ENCODE measurements at regions not wholly inside any gene's neighbourhood (a gene's known extent, or its start where the extent isn't known, plus 50 kb on each side); places are given as distances from the start of the nearest gene placed in this dataset.

DNA sequence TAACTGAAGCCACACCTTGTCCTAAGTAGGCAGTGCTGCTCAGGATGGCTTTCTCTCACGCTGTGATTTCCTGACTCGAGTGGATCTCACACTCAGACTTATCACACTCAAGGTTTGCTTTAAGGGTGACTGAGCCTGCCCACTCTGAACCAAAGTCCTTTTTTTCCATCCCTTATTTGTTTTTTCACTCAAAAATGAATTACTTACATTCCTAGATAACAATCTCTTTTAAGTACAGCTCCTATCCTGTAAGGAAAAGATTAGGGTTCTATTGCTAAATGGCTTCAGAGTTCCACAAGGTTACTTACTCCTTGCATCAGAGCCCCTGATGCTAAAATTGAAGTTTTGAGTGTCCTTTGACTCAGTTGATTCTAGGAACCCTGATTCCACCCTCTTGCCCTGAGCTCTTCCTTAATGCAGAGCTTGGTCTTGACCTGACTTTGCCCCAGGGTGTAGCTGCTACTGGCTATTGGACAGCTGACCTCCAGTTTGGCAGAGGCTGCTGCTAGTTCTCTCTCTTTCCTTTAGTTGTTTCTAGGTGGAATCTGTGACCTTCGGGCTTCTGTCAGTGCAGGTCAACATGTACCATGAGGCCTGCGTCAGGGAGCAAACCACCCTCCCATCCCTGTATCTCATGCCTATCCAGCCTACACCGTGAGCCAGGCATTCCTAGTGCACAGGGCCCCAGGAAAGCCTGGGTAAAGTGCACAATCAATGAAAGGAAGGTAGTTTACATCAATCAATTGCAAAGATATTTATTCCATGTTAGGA, 80.1 kb upstream of the CD55 start:
- Histone ChIP-seq H3K27me3 (ENCODE audit: control insufficient read depth in 3 of 3, insufficient read depth in 3 of 3, low read length in 3 of 3) (no peaks in the 10 kb centered on the region), H3K9ac (ENCODE audit: low read depth in 1 of 3, low read length in 3 of 3) (no peak overlapping the region), H3K9me3 (ENCODE audit: control insufficient read depth in 3 of 3, low read length in 3 of 3) (no peaks in the 10 kb centered on the region), H3K4me1 (ENCODE audit: control insufficient read depth in 3 of 3, insufficient read depth in 3 of 3, low read length in 3 of 3) (peaks cover 0 to 3% (median 0%) of the 10 kb centered on the region in 3 donors), H3K4me3 (ENCODE audit: low read length in 3 of 3) (no peak overlapping the region), H3K27ac (ENCODE audit: low read depth, low read length) (no peak overlapping the region), H3K36me3 (ENCODE audit: control insufficient read depth in 3 of 3, insufficient read depth in 3 of 3, low read length in 3 of 3) (no peaks in the 10 kb centered on the region)

DNA sequence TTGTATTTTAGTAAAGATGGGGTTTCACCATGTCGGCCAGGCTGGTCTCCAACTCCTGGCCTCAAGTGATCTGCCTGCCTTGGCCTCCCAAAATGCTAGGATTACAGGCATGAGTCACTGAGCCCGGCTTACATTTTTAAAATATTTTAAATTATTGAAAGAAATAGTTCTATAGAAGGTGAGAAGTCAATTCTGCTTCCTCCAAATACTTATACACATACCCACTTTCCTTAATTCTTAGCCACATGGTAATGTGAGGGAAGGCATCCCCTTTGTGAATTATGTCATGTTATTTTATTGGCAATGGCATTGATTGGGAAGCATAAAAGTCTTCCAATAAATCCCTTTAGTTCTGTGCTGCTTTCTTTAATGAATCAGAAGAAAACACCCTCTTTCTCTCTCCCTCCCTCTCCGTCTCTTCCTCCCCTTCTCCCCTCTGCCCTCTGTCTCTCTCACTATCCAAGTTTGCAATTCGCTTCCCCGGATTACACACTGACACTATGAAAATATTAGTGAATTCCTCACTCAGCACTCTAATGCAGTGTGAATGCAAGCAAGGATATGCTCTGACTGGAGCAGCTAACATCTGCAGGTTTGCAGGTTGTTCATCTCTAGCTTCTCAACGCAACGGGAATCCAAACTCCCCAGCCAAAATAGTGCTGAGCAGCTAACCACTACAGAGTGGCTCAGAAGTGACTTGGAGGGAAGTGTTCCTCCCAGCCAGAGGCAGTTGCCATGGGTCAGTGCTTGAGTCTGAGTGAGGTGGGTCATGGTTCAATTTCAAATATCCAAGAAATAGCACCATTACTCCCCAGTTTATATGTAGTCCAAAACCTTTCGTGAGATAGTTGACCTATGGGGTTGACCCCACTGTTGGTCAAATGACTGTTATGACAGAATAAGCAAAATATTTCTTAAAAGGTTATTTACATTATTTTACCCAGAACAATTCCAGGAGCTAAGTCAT, 77.8 kb upstream of the CD55 start:
- peaks cover 0 to 3% (median 0%) of the 10 kb centered on the region in 3 donors for H3K4me1 ChIP-seq (ENCODE audit: control insufficient read depth in 3 of 3, insufficient read depth in 3 of 3, low read length in 3 of 3)
- no peak overlapping the region for H3K4me3 ChIP-seq (ENCODE audit: low read length in 3 of 3)
- H3K36me3 ChIP-seq (ENCODE audit: control insufficient read depth in 3 of 3, insufficient read depth in 3 of 3, low read length in 3 of 3) = no peaks in the 10 kb centered on the region
- H3K27ac ChIP-seq (ENCODE audit: low read depth, low read length) = no peak overlapping the region
- H3K27me3 ChIP-seq (ENCODE audit: control insufficient read depth in 3 of 3, insufficient read depth in 3 of 3, low read length in 3 of 3) = no peaks in the 10 kb centered on the region
- no peaks in the 10 kb centered on the region for H3K9me3 ChIP-seq (ENCODE audit: control insufficient read depth in 3 of 3, low read length in 3 of 3)
- H3K9ac ChIP-seq (ENCODE audit: low read depth in 1 of 3, low read length in 3 of 3) = no peak overlapping the region

DNA sequence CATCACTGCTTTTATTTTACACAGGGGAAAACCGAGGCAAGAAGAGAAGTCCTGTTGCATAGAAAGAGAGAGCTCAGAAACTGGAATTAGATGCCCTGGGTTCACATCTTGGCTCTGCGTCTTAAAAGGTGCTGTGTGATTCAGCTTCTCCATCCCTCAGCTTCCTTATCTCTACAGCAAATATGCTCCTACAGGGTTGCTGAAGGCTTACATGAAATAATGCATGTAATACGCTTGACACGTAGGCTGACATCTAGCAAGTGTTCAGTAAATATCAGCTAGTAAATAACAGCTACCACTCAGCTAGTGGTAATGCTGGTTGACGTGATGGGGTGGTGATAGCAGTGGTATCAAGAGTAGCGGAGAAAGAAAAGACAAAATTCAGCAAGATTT, 77.1 kb upstream of the CD55 start:
- Histone ChIP-seq H3K27me3 (ENCODE audit: control insufficient read depth in 3 of 3, insufficient read depth in 3 of 3, low read length in 3 of 3) (no peaks in the 10 kb centered on the region), H3K4me3 (ENCODE audit: low read length in 3 of 3) (no peak overlapping the region), H3K27ac (ENCODE audit: low read depth, low read length) (no peak overlapping the region), H3K4me1 (ENCODE audit: control insufficient read depth in 3 of 3, insufficient read depth in 3 of 3, low read length in 3 of 3) (peaks cover 0 to 3% (median 0%) of the 10 kb centered on the region in 3 donors), H3K9me3 (ENCODE audit: control insufficient read depth in 3 of 3, low read length in 3 of 3) (no peaks in the 10 kb centered on the region), H3K36me3 (ENCODE audit: control insufficient read depth in 3 of 3, insufficient read depth in 3 of 3, low read length in 3 of 3) (no peaks in the 10 kb centered on the region), H3K9ac (ENCODE audit: low read depth in 1 of 3, low read length in 3 of 3) (no peak overlapping the region)

DNA sequence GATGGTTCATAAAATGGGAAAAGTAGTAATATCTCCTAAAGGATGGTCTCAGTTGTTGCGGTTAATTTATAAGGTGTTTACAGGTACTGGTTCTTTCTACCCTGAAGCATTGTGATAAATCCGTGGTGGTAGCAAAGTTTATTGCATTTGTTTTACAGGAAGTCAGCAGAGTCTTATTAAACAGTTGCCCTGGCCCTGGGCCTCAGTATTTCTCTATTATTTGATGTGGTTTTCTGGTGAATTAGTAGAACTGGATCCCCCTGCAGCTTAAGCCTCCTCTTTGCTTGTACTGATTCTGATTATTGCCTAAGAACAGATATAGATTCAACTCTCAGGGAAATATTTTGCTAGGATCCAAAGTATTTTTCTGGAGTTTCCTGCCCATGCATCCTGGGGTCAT, 76.4 kb upstream of the CD55 start:
- Histone ChIP-seq H3K27ac (ENCODE audit: low read depth, low read length) (no peak overlapping the region), H3K9ac (ENCODE audit: low read depth in 1 of 3, low read length in 3 of 3) (no peak overlapping the region), H3K9me3 (ENCODE audit: control insufficient read depth in 3 of 3, low read length in 3 of 3) (no peaks in the 10 kb centered on the region), H3K27me3 (ENCODE audit: control insufficient read depth in 3 of 3, insufficient read depth in 3 of 3, low read length in 3 of 3) (no peaks in the 10 kb centered on the region), H3K36me3 (ENCODE audit: control insufficient read depth in 3 of 3, insufficient read depth in 3 of 3, low read length in 3 of 3) (no peaks in the 10 kb centered on the region), H3K4me1 (ENCODE audit: control insufficient read depth in 3 of 3, insufficient read depth in 3 of 3, low read length in 3 of 3) (peaks cover 0 to 3% (median 0%) of the 10 kb centered on the region in 3 donors), H3K4me3 (ENCODE audit: low read length in 3 of 3) (no peak overlapping the region)

DNA sequence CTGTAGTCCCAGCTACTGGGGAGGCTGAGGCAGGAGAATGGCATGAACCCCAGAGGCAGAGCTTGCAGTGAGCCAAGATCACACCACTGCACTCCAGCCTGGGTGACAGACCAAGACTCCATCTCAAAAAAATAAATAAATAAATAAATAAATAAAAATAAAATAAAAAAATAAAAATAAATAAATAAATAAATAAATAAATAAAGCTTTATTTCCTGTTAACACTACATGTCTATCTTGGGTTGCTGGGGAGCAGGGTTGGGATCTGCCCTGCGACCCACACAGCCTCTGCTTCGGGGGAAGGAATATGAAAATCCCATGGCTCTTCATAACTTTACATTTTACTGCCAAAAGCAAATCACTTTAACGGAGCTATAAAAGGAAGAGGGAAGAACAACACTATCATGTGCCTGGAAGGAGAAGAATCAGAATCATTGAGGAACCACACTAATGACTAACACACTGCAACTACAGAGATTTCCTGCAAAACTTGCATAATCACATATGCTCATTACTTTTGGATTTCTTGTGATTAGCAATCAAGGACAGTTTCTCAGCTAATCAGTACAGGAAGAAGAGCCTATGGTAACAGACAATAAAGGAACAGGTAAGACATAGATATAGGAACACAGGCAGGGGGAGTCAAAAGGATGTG, 72.8 kb upstream of the CD55 start:
- H3K36me3 ChIP-seq (ENCODE audit: control insufficient read depth in 3 of 3, insufficient read depth in 3 of 3, low read length in 3 of 3) = no peaks in the 10 kb centered on the region
- no peaks in the 10 kb centered on the region for H3K9me3 ChIP-seq (ENCODE audit: control insufficient read depth in 3 of 3, low read length in 3 of 3)
- no peaks in the 10 kb centered on the region for H3K4me1 ChIP-seq (ENCODE audit: control insufficient read depth in 3 of 3, insufficient read depth in 3 of 3, low read length in 3 of 3)
- no peak overlapping the region for H3K4me3 ChIP-seq (ENCODE audit: low read length in 3 of 3)
- H3K27me3 ChIP-seq (ENCODE audit: control insufficient read depth in 3 of 3, insufficient read depth in 3 of 3, low read length in 3 of 3) = no peaks in the 10 kb centered on the region
- H3K27ac ChIP-seq (ENCODE audit: low read depth, low read length) = no peak overlapping the region
- no peak overlapping the region for H3K9ac ChIP-seq (ENCODE audit: low read depth in 1 of 3, low read length in 3 of 3)

DNA sequence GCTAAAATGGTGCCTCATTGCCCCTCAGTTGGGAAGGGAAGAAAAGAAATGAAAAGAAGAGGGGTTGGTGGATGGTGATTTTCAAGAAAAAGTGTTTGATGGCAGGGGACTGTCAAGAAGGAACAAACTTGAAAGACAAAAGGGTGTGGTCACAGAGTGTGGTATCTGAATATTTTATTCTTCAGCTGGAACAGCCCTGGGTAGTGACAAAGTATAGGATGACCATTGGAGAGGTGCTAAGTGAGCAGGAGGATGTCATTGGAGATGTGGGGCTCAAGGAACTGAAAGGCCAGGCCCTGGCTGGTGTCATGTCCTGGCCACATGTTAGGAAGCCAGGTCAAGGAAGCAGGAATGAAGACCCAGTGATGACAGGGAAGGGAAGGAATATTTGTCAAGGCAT, 71.0 kb upstream of the CD55 start:
- Histone ChIP-seq H3K36me3 (ENCODE audit: control insufficient read depth in 3 of 3, insufficient read depth in 3 of 3, low read length in 3 of 3) (no peaks in the 10 kb centered on the region), H3K9me3 (ENCODE audit: control insufficient read depth in 3 of 3, low read length in 3 of 3) (no peaks in the 10 kb centered on the region), H3K4me3 (ENCODE audit: low read length in 3 of 3) (no peak overlapping the region), H3K9ac (ENCODE audit: low read depth in 1 of 3, low read length in 3 of 3) (no peak overlapping the region), H3K4me1 (ENCODE audit: control insufficient read depth in 3 of 3, insufficient read depth in 3 of 3, low read length in 3 of 3) (no peaks in the 10 kb centered on the region), H3K27ac (ENCODE audit: low read depth, low read length) (no peak overlapping the region), H3K27me3 (ENCODE audit: control insufficient read depth in 3 of 3, insufficient read depth in 3 of 3, low read length in 3 of 3) (no peaks in the 10 kb centered on the region)

DNA sequence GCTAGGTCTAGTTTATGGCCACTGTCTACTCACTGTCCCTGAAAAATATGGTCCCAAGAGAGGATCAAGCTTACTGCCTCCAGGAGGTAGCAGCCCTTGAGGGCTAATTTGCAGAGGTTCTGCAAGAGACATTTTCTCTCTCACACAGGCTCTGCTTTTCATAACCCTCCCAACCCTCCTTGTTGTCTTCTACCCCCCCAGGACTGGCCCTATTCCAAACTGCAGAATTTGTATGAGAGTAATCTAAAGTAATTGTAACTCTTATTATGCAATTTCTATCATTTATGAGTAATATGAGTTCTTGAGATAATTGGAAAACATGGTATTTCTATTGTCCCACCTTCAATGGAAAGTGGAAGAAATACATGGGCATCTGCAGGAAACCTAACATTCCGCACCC, 70.4 kb upstream of the CD55 start:
- H3K36me3 ChIP-seq (ENCODE audit: control insufficient read depth in 3 of 3, insufficient read depth in 3 of 3, low read length in 3 of 3) = no peaks in the 10 kb centered on the region

DNA sequence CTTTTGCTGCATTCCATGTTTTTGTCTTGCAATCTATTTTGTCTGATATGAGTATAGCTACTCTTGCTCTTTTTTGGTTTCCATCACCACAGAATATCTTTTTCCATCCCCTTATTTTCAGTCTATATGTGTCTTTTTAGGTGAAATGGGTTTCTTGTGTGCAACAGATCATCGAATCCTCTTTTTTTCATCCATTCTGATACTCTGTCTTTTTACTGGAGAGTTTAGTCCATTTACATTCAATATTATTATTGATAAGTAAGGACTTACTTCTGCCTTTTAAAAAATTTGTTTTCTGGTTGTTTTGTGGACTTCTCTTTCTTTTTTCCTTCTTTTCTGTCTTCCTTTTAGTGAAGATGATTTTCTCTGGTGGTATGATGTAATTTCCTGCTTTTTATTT, 64.6 kb upstream of the CD55 start:
- Histone ChIP-seq H3K27ac (ENCODE audit: low read depth, low read length) (no peak overlapping the region), H3K4me1 (ENCODE audit: control insufficient read depth in 3 of 3, insufficient read depth in 3 of 3, low read length in 3 of 3) (no peaks in the 10 kb centered on the region), H3K4me3 (ENCODE audit: low read length in 3 of 3) (no peak overlapping the region), H3K27me3 (ENCODE audit: control insufficient read depth in 3 of 3, insufficient read depth in 3 of 3, low read length in 3 of 3) (no peaks in the 10 kb centered on the region), H3K36me3 (ENCODE audit: control insufficient read depth in 3 of 3, insufficient read depth in 3 of 3, low read length in 3 of 3) (no peaks in the 10 kb centered on the region), H3K9me3 (ENCODE audit: control insufficient read depth in 3 of 3, low read length in 3 of 3) (no peaks in the 10 kb centered on the region), H3K9ac (ENCODE audit: low read depth in 1 of 3, low read length in 3 of 3) (no peak overlapping the region)

More for the DNA sequence above, 70.4 kb upstream of the CD55 start:
- no peak overlapping the region for H3K27ac ChIP-seq (ENCODE audit: low read depth, low read length)
- no peaks in the 10 kb centered on the region for H3K4me1 ChIP-seq (ENCODE audit: control insufficient read depth in 3 of 3, insufficient read depth in 3 of 3, low read length in 3 of 3)
- no peaks in the 10 kb centered on the region for H3K27me3 ChIP-seq (ENCODE audit: control insufficient read depth in 3 of 3, insufficient read depth in 3 of 3, low read length in 3 of 3)
- no peaks in the 10 kb centered on the region for H3K9me3 ChIP-seq (ENCODE audit: control insufficient read depth in 3 of 3, low read length in 3 of 3)
- no peak overlapping the region for H3K9ac ChIP-seq (ENCODE audit: low read depth in 1 of 3, low read length in 3 of 3)
- H3K4me3 ChIP-seq (ENCODE audit: low read length in 3 of 3) = no peak overlapping the region

DNA sequence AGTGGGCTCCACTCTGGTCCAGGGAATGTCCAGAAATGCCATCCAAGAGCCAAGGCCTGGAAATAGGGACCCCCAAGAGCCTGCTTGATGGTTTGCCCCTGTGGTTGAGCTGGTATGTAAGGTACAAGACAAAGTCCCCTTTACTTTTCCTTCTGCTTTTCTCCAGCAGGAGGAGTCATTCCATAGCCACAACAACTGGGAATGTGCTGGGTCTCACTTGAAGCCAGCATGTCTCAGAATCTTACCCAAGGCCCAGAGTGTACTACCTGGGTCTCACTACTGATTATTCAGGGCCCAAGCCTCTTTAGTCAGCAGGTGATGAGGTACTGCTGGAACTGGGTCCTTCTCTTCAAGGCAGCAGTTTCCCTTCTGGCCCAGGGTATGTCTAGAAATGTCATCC, 62.1 kb upstream of the CD55 start:
- H3K4me1 ChIP-seq (ENCODE audit: control insufficient read depth in 3 of 3, insufficient read depth in 3 of 3, low read length in 3 of 3) = no peaks in the 10 kb centered on the region
- H3K27ac ChIP-seq (ENCODE audit: low read depth, low read length) = no peak overlapping the region
- H3K27me3 ChIP-seq (ENCODE audit: control insufficient read depth in 3 of 3, insufficient read depth in 3 of 3, low read length in 3 of 3) = no peaks in the 10 kb centered on the region
- H3K9me3 ChIP-seq (ENCODE audit: control insufficient read depth in 3 of 3, low read length in 3 of 3) = no peaks in the 10 kb centered on the region
- no peak overlapping the region for H3K9ac ChIP-seq (ENCODE audit: low read depth in 1 of 3, low read length in 3 of 3)
- no peaks in the 10 kb centered on the region for H3K36me3 ChIP-seq (ENCODE audit: control insufficient read depth in 3 of 3, insufficient read depth in 3 of 3, low read length in 3 of 3)
- no peak overlapping the region for H3K4me3 ChIP-seq (ENCODE audit: low read length in 3 of 3)

DNA sequence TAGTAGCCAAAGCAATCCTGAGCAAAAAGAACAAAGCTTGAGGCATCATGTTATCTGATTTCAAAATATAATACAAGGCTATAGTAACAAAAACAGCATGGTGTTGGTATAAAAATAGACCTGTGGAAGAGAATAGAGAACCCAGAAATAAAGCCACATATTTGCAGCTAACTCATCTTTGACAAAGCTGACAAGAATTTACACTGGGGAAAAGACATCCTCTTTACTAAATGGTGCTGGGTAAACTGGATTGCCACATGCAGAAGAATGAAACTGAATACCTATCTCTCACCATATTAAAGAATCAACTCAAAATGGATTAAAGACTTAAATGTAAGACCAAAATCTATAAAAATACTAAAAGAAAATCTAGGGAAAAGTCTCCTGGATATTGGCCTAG, 59.5 kb upstream of the CD55 start:
- no peaks in the 10 kb centered on the region for H3K4me1 ChIP-seq (ENCODE audit: control insufficient read depth in 3 of 3, insufficient read depth in 3 of 3, low read length in 3 of 3)
- H3K27me3 ChIP-seq (ENCODE audit: control insufficient read depth in 3 of 3, insufficient read depth in 3 of 3, low read length in 3 of 3) = no peaks in the 10 kb centered on the region
- no peak overlapping the region for H3K27ac ChIP-seq (ENCODE audit: low read depth, low read length)
- no peak overlapping the region for H3K9ac ChIP-seq (ENCODE audit: low read depth in 1 of 3, low read length in 3 of 3)
- H3K36me3 ChIP-seq (ENCODE audit: control insufficient read depth in 3 of 3, insufficient read depth in 3 of 3, low read length in 3 of 3) = no peaks in the 10 kb centered on the region
- no peaks in the 10 kb centered on the region for H3K9me3 ChIP-seq (ENCODE audit: control insufficient read depth in 3 of 3, low read length in 3 of 3)
- no peak overlapping the region for H3K4me3 ChIP-seq (ENCODE audit: low read length in 3 of 3)

All from skeletal muscle tissue (tissue), 3 donors.